NCI-H2227 treated with DMSO at 0.1 percent for 48 hours (cell line): ENCODE measurements at regions not wholly inside any gene's neighbourhood (a gene's known extent, or its start where the extent isn't known, plus 50 kb on each side); places are given as distances from the start of the nearest gene placed in this dataset.

Experiments used
- DNase-seq: peaks from one replicate; lab custom pipeline; 2025; lab: John Stamatoyannopoulos, UW

DNA sequence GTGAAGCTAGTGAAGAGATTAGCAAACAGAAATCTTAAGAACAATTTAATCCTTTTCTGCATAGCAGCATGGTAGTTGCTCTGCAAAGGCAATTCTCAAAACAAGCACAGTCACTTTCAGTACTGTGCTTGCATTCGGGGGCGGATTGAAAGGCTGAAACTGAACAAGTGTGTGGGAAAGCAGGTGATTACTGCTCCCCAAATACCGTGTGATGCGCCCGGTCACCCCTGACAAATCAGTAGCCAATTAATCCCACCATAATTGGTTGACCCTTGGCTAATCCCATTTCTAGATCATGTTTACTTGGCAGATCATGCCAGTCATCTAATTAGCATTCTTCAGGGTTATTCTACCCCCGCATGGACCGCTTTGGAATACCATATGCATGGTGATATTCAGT is 76.5 kb upstream of the ADRB1 start:
- DNase-seq, result no peak

DNA sequence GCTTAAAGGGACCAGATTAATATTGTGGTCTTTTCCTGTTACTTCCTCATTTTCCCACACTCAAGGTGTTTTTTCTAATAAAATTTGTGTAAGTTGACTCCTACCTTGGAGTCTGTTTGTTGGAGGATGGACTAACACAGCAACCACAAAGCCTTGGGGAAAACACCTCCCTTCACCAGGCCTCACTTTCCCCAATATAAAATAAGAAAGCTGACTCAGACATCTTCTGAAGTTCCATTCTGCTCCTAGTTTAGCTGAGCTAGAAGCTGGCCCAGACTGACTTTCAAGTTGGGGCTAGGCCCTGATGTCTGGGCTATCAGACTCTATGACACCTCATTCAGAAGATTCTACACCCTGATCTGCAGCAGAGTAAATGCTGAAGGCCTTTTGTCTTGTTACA is 73.0 kb upstream of the ADRB1 start:
- no peak for DNase-seq

DNA sequence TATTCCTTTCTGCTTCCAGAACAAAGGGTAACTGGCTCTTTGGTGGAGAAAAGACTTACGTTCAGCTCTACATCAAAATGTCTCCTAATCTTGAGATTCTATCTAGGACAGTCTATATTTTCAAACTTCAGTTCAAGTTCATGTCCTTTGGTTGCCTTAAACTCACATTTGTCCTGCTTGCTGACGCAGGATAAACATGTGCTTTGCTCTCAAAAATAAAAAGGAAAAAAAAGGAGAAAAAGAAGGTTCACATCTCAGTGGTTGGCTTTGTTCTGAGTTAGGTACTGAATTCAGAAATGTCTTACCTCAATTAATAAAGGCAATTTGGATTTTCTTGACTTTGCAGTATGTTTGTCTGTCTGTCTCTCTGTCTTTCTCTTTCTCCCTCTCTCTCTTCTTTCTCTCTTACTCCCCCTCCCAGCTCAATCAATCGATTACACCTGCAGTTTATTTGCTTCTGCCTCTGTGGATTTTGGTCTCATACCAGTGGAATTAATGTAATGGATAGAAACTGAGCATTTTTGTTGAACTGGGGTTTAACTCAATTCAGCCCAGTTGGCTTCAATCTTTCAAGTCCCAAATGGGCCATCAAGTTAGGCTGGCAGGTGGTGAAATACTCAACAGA is 72.2 kb upstream of the ADRB1 start:
- DNase-seq, result no peak

DNA sequence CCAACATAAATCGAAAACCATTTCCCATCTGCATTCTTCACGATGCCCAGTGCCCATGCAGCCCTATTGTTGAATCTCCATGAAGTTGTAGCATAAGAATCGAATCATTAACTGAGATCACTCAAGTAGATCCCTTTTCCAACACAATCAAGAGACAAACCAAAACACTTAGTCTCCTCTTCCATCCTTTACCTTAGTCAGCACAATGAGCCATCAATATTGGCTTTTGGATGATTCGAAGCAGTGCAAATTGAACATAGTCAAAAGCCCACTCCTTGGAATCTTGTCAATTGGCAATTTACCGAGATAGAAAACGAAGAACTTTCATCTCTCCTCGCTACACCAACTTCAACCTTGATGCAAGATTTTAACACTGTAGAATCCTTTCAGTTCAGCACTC is 66.5 kb upstream of the ADRB1 start:
- DNase-seq, result no peak

DNA sequence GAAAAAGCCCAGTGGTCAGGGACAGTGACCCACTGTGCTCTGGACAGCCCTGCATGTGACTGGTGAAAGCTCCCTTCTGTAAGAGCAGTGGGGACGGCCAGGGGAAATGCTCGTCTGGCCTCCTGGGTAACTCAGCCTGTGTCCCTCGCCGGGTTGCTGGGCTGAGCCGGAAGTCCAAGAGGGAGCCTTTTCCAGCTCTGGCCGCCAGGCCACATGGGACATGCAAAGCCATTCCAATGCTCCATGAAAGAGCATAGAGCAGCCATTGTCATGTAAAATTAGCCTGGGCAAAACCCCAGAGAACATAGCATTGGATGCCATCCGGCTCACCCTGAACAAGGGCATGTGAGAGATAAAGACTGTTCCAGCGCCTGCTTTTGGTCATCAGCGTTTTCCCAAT is 64.9 kb upstream of the ADRB1 start:
- no peak for DNase-seq

DNA sequence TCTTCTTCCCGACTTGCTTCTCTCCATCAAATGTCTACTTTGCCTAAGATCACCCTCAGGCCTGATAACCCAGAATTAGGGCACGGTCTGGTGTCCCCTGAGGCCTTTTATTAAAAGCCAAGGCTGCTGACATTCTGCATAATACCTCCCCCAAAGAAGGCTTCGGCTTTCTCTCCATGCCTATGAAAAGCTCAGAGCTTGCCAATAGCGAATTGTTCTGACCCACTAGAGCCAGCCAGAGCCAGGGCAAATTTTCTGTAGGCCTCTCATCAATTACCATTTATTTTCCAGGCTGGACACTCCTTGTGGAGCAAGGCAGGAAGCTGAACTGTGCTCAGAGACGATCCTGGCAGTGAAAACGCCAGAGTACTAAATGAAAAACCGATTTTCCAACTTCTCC is 64.3 kb upstream of the ADRB1 start:
- no peak for DNase-seq

DNA sequence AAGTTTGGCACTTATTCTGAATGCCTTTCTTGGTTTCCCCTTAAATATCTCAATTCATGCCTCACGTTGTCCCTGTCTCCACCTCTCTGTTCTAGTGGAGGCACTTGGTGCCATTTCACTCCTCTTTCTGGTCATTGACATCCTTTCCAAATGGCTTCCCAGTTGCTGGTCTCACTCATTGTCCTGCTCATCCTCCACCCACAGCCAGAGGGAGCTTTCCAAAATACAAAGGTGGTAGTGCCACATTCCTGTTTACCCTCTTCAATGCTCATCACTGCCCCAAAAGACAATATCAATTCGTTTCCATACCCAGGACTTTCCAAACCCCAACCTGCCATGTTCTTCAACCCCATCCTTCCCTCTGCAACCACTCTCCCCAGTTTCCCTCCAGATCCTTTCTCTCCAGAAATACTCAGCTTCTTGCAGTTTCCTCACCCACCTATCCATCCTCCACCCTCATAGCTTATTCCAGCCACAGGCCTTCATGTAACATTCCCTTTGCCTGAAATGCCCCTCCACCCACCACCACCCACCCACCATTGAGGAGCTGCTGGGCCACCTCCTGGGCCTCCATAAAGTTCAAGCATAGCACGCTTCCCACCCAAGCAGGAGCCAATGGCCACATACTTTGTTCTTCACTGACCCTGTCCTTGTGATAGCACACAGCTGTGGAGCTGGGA is 63.1 kb upstream of the ADRB1 start:
- no peak for DNase-seq

DNA sequence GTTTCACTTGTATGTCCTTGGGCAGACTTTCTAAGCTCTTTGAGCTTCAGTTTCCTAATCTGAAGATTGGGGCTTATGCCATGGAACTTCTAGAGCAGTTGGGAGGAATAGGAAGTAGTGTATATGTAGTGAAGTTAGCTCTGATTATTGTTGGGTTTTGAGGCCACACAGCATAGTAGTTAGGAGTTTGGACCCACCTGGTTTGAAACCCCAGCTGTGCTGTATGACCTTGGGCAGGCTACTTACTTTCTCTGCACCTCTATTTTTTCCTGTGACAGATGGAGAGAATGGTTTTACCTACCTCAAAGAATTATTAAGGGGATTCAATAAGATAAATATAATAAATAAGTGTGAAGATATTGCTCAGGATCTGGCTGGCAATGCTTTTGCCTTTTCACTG is 61.4 kb upstream of the ADRB1 start:
- no peak for DNase-seq

DNA sequence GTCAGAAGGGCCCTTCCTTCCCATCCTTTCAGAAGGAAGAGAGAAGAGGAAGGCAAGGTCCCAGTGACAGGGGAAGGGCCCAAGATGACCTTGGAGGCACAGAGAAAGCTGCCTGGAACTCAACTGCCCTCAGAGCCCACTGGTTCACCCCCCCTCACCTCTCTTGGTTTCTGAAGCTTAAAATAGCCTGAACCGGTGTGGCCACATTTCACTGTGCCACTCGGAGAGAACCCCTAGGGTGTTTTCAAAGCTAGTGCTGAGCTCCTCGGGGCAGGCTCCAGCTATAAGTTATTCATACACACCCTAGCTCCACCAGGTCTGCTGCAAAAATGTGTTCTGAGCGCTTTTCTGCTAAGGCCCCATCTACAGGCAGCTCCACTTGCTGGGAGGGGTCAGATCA is 60.9 kb upstream of the ADRB1 start:
- no peak for DNase-seq

DNA sequence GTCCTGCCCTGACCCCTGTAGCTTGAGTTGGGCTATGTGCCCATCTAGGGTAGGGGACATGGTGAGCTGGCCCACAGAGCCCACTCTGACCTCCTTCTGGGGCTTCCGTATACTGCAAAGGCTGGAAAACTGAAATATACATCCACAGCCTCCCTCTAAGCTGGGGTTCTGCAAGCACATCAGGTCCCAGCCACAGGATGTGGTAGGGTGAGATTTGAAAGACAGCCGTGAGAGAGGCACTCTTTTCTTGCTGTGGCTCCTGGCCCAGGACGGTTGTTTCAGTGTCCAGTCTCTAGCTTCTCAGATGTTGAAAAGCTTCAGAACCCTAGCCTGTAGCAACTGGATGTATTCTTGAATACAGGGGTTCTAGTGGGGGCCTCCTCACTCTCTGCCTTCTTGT is 60.1 kb upstream of the ADRB1 start:
- no peak for DNase-seq

DNA sequence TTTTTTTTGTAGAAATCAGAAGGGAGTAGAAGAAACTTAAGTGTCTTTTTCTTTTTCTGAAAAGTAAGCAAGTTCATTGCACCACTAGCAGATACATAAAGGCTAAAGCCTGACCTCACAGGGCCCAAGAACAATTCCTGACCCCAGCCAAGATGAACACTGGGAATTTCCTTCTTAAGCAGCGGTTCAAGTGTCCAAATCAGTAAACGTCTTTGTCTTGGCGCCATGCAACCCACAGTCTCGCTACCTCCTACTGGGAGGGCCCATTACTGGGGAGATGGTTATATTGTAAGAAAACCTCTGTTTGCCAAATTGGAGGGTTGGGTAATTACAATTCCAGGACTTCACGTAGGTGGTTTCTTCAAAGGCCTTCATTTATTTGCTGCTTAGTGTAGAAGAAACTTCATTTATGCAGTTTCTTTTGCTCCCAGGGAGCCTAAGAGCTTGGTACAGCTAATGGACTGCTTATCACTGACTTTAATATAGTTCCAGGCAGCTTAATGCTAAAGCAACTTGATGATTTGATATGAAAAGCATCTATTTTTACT is 58.3 kb upstream of the ADRB1 start:
- peak; percentile 89 for DNase-seq

DNA sequence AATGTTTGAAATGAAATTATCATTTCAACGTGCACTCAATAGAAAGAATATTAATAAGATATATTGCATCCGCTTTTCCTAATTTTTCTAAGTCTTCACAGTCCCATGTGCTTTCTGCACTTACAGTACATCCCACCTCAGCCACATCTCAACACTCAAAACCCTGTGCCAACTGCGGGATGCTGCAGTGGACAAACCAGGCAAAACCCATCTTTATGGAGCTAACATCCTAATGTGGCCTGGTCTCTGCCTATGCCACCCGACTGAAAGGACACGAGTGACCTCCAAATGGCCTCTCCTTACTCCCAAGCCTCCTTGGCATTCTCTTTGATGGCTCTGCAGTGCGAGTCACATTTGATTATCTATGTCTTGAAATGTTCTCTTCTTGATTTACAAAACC is 57.4 kb upstream of the ADRB1 start:
- no peak for DNase-seq

DNA sequence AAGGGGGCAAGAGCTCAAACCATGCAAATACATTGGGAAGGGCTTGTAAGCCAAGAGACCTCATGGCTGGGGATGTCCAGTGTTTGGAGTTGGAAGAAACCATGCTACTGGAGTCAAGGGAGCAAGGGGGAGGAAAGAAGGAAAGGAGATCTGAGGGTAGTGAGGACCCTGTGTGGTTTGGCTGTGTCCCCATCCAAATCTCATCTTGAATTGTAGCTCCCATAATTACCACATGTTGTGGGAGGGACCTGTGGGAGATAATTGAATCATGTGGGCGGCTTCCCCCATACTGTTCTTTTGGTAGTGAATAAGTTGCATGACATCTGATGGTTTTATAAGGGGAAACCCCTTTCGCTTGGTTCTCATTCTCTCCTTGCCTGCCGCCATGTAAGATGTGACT is 56.5 kb upstream of the ADRB1 start:
- no peak for DNase-seq

DNA sequence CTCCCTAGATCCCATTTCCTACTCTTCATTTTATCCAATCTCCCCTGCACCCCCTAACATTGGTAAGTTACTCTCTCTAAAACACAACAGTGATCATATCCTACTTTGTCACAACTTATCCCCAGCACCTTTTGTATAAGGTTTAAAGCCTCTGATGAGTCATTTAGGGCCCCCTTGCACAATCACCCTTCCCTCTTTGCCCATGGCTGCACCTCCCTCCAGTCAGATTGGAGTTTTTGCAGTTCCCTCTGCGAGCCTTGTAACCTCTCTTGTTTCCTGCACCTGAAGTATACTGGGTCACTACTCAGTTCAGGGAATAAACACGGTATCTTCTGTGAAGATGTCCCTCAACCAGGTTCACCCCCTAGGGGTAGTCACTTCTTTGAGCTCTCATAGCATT is 55.9 kb upstream of the ADRB1 start:
- DNase-seq, result no peak

DNA sequence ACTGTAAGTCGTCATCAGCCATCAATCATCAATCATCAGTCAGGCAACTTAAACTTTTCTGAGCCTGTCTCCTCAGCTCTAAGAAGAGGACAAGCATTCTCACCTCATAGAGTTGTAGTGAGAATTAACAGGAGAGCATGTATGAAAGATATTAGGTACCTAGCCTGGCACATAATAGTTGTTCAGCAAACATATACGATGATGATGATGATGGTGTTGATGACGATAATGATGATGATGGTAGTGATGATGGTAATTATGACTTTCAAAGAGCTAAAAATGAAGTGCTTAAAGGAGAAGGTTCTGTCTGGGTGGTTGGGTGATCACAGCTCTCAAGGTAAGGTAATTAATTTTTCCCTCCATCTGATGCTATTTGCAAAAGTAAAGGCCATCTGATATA is 55.1 kb upstream of the ADRB1 start:
- DNase-seq, result no peak

DNA sequence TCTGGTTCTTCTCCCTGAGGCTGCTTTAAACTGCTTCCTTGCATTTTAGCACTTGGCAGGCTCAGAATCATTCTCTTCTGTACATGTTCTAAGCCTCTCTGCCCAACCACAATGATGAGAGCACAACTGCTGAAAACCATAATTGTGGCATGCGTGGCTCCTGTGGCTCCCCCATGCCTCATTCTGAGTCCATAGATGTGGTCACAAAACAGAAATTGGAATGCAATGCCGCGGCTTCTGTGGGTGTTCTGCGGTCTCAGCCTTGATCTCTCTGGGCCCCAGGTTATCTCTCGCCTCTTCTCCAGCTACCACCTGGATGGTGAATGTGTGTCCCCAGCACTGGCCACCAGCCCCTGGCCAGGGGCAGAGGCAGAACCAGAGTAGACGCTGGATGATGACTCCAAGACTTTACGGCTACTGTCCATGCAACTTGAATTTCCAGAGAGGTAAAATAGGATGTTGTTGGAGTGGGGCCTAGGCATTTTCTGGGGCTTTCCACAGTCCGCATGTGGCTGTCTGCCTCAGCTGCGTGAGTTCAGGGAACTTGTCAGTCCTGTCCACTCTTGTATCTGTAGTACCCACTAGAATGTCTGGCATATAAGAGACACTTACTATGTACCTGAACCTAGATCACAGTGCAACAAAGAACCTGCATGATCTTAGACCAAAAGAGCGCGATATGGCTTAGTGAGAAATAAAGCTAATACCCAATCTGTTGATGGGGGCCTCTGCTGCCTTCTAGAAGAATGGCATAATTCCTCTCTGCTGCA is 52.4 kb upstream of the ADRB1 start:
- DNase-seq, result no peak

DNA sequence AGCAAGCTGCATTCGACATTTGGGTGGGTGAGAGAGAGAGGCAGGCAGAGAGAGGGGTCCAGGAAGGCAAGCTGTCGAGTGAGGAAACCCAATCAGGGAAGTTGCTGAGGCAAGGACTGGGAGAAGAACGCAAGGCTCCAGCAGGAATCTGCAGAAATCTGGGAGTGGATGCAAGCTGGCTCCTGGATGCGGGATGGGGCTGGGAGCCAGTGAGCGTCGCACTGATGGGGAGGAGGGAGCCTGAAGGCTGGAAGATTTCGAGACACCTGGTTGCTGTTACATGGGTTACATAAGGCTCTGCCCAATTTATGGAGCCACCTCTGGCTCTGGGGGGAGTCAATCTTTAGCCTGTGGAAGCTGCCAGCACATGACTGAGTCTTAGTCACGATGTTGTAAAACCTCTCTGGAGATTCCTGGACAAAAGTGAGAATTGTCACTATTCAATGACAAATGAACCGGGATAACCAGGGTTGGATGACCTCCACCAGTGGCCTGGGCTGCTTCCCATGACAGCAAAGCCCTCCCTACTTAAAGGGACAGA is 51.1 kb upstream of the ADRB1 start:
- no peak for DNase-seq

DNA sequence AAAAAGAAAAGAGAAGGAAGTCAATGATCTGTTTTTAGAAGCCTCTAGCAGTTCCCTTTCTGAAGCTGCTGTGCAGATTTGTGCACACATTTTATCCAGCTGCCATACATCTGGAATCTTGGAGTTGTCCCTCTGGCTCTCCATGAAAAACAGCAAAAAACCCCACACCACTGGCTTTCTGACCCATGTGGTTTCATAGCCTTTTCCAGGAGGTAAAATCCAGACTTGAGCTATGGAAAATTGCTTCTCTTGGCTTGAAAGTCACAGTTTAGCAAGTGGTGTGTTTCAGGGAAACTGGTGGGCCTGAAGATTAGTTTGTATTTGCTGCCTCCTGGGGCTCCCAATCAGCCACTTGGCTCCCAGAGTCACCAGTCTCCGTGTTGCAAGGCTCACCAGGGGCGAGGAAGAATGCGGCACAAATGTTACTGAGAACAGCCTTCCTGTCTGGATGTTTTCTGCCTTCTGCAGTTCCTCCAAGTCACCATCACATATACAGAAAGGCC is 50.1 kb upstream of the ADRB1 start:
- DNase-seq, result no peak
